ENCODE measurements at regions not wholly inside any gene's neighbourhood (a gene's known extent, or its start where the extent isn't known, plus 50 kb on each side); places are given as distances from the start of the nearest gene placed in this dataset.
"Not testable (repeated sequence)": the region's sequence is repeated elsewhere in the genome, so short reads cannot be mapped to it uniquely, and the experiment has no call there.

GRCh38 chr10:63795094-63795860, 274.1 kb downstream of the REEP3 start:
- DNase-seq: no peak

GRCh38 chr10:63798599-63799498, 277.6 kb downstream of the REEP3 start:
- peak; percentile 72 for DNase-seq

GRCh38 chr10:63799521-63800300, 278.5 kb downstream of the REEP3 start:
- no peak for DNase-seq

GRCh38 chr10:63801166-63801565, 280.0 kb downstream of the REEP3 start:
- DNase-seq: no peak

GRCh38 chr10:63806330-63806729, 285.1 kb downstream of the REEP3 start:
- DNase-seq: no peak

GRCh38 chr10:63812501-63812900, 291.3 kb downstream of the REEP3 start:
- no peak for DNase-seq

- peak; percentile 77 for DNase-seq
Observed at GRCh38 chr10:63819753-63820329, 298.6 kb downstream of the REEP3 start.

GRCh38 chr10:63822496-63822895, 301.3 kb downstream of the REEP3 start:
- no peak for DNase-seq

- DNase-seq: no peak
Observed at GRCh38 chr10:63825111-63825510, 303.9 kb downstream of the REEP3 start.

- no peak for DNase-seq
Observed at GRCh38 chr10:63825766-63826165, 304.6 kb downstream of the REEP3 start.

- DNase-seq: not testable (repeated sequence)
Observed at GRCh38 chr10:63827018-63827417, 305.8 kb downstream of the REEP3 start.

- DNase-seq: no peak
Observed at GRCh38 chr10:63829020-63829419, 307.8 kb downstream of the REEP3 start.

- no peak for DNase-seq
Observed at GRCh38 chr10:63829573-63830149, 308.5 kb downstream of the REEP3 start.

- no peak for DNase-seq
Observed at GRCh38 chr10:63832686-63833085, 311.5 kb downstream of the REEP3 start.

- DNase-seq: no peak
Observed at GRCh38 chr10:63833411-63834060, 312.3 kb downstream of the REEP3 start.

GRCh38 chr10:63836666-63837442, 315.7 kb downstream of the REEP3 start:
- no peak for DNase-seq

- no peak for DNase-seq
Observed at GRCh38 chr10:63841761-63842160, 320.6 kb downstream of the REEP3 start.

GRCh38 chr10:63843107-63843506, 321.9 kb downstream of the REEP3 start:
- DNase-seq: no peak

GRCh38 chr10:63848871-63849270, 327.7 kb downstream of the REEP3 start:
- DNase-seq: not testable (repeated sequence)

GRCh38 chr10:63862860-63863259, 341.7 kb downstream of the REEP3 start:
- no peak for DNase-seq

GRCh38 chr10:63865210-63865609, 344.0 kb downstream of the REEP3 start:
- no peak for DNase-seq
